CD14-positive monocyte (primary cell): ENCODE measurements at regions not wholly inside any gene's neighbourhood (a gene's known extent, or its start where the extent isn't known, plus 50 kb on each side); places are given as distances from the start of the nearest gene placed in this dataset.

ENCODE experiments used
- DNase-seq, 3 donors: peaks; one replicate each; pipeline ENCODE4 v3.0.0-alpha.2; 2011 to 2022
- H2AFZ ChIP-seq: 2 replicates; pipeline ENCODE4 v1.6.0; 2012; ENCODE audit warnings: mild to moderate bottlenecking, low read depth, low read length, inconsistent platforms; ENCODE audit not compliant: insufficient read depth, poor library complexity, severe bottlenecking
- H3K27ac ChIP-seq, 2 donors: 1 replicate in 1 of 2; 2 replicates in 1 of 2; pipeline ENCODE4 v1.5.1; 2012 to 2013; ENCODE audit warnings: low read length in 2 of 2, control low read depth in 1 of 2, inconsistent platforms in 1 of 2, low read depth in 1 of 2, mild to moderate bottlenecking in 1 of 2
- H3K27me3 ChIP-seq, 2 donors: one replicate each; pipeline versions ENCODE4 v1.6.0 to v1.6.1; 2011 to 2013; ENCODE audit warnings: low read length in 2 of 2; ENCODE audit not compliant: control insufficient read depth in 2 of 2, insufficient read depth in 2 of 2
- H3K36me3 ChIP-seq, 2 donors: replicated peaks in 1 of 2; 1 replicate in 1 of 2; 2 replicates in 1 of 2; pipeline versions ENCODE4 v1.5.1 to v1.6.1; 2012 to 2013; ENCODE audit warnings: low read length in 2 of 2, control low read depth in 1 of 2, inconsistent platforms in 1 of 2, mild to moderate bottlenecking in 1 of 2; ENCODE audit not compliant: insufficient read depth in 2 of 2, control insufficient read depth in 1 of 2
- H3K4me1 ChIP-seq, 2 donors: 1 replicate in 1 of 2; 2 replicates in 1 of 2; pipeline versions ENCODE4 v1.5.1 to v1.6.1; 2012 to 2013; ENCODE audit warnings: low read length in 2 of 2, control low read depth in 1 of 2, inconsistent platforms in 1 of 2, mild to moderate bottlenecking in 1 of 2, moderate library complexity in 1 of 2; ENCODE audit not compliant: insufficient read depth in 2 of 2, control insufficient read depth in 1 of 2
- H3K4me2 ChIP-seq: replicated peaks from 2 replicates; pipeline ENCODE3; 2012; ENCODE audit warnings: low read length, moderate library complexity, mild to moderate bottlenecking; ENCODE audit not compliant: poor library complexity, severe bottlenecking; ENCODE audit errors: extremely low read depth
- H3K4me3 ChIP-seq, 3 experiments: fragments of 200-600 bp in 1 of 3; sonication (generic) in 1 of 3; replicated peaks in 1 of 3; 1 replicate in 2 of 3; 2 replicates in 1 of 3; pipeline ENCODE4 v1.5.1; 2011 to 2013; ENCODE audit warnings: low read length in 3 of 3, mild to moderate bottlenecking in 3 of 3, control low read depth in 2 of 3, low read depth in 2 of 3, inconsistent platforms in 1 of 3, moderate library complexity in 1 of 3
- H3K79me2 ChIP-seq: 2 replicates; pipeline ENCODE4 v1.6.0; 2012; ENCODE audit warnings: mild to moderate bottlenecking, control low read depth, inconsistent platforms, low read length, moderate library complexity; ENCODE audit not compliant: insufficient read depth
- H3K9ac ChIP-seq: 2 replicates; pipeline ENCODE4 v1.6.0; 2017; ENCODE audit warnings: low read length, mild to moderate bottlenecking; ENCODE audit not compliant: insufficient read depth, poor library complexity, severe bottlenecking
- H3K9me3 ChIP-seq, 2 donors: replicated peaks in 1 of 2; 1 replicate in 1 of 2; 2 replicates in 1 of 2; pipeline versions ENCODE4 v1.5.1 to v1.6.1; 2012 to 2013; ENCODE audit warnings: low read length in 2 of 2, control low read depth in 1 of 2; ENCODE audit not compliant: control insufficient read depth in 1 of 2, insufficient read depth in 1 of 2
- H4K20me1 ChIP-seq: 2 replicates; pipeline ENCODE4 v1.6.0; 2012; ENCODE audit warnings: mild to moderate bottlenecking, low read length, control low read depth, moderate library complexity; ENCODE audit not compliant: insufficient read depth
- H3K27ac Mint-ChIP-seq, 7 donors: one replicate each; pipeline ENCODE4 v1.8.0; 2020; ENCODE audit warnings: mild to moderate bottlenecking in 7 of 7, mixed read lengths in 7 of 7, moderate library complexity in 6 of 7, inconsistent platforms in 2 of 7
- H3K27me3 Mint-ChIP-seq, 3 donors: one replicate each; pipeline ENCODE4 v1.8.0; 2021 to 2022; ENCODE audit warnings: low read depth in 3 of 3, mild to moderate bottlenecking in 3 of 3, mixed read lengths in 3 of 3, moderate library complexity in 3 of 3, inconsistent platforms in 1 of 3
- H3K36me3 Mint-ChIP-seq, 2 donors: one replicate each; pipeline ENCODE4 v1.8.0; 2020; ENCODE audit warnings: mixed read lengths in 2 of 2, inconsistent platforms in 1 of 2, mild to moderate bottlenecking in 1 of 2
- H3K4me1 Mint-ChIP-seq: one replicate; pipeline ENCODE4 v1.8.0; 2020; ENCODE audit warnings: mild to moderate bottlenecking, mixed read lengths
- H3K4me3 Mint-ChIP-seq, 2 donors: one replicate each; pipeline ENCODE4 v1.8.0; 2020; ENCODE audit warnings: mild to moderate bottlenecking in 2 of 2, mixed read lengths in 2 of 2, moderate library complexity in 1 of 2
- H3K9me3 Mint-ChIP-seq, 7 donors: one replicate each; pipeline ENCODE4 v1.8.0; 2020 to 2022; ENCODE audit warnings: mixed read lengths in 7 of 7, mild to moderate bottlenecking in 6 of 7, moderate library complexity in 6 of 7, inconsistent platforms in 2 of 7
- WGBS: methylation state at CpG from one replicate; pipeline ENCODE4 v1.1.5; 2013; ENCODE audit warnings: missing lambda C conversion rate; ENCODE audit not compliant: insufficient coverage; 5-methylcytosine and 5-hydroxymethylcytosine counted together
- intact Hi-C, 2 donors: fragments of 100-400 bp; cut with micrococcal nuclease; formaldehyde crosslinking; loops; one replicate each; pipeline versions ENCODE4 v1.15.0 to v1.15.1; 2023
- TF ChIP-seq, protein P1 (sequence below): fragments of 200-600 bp; IDR thresholded peaks from one replicate; pipeline ENCODE4 v1.8.0; 2022; ENCODE audit warnings: antibody characterized with exemption, mild to moderate bottlenecking

DNA sequence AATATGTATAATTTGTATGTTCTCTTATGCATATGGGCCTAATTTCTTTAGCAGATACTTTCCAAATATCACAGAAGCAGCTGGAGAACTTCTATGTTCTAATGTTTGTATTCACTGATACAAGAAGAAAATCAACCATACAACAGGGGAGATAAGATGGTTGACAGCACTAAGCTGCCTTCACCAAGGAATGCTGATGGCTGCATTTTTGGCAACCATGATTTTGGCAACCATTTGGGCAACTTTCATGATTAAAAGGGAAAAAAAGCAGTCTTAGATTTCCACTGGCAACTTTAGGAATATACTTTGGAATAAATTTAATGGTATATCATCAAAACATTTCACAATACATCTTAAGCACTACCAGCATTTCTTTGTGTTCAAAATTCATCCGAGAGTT is 740.3 kb upstream of the CDH6 start:
- H3K9me3 ChIP-seq, result no peaks in the 10 kb centered on the region
- TF ChIP-seq, protein P1, sequence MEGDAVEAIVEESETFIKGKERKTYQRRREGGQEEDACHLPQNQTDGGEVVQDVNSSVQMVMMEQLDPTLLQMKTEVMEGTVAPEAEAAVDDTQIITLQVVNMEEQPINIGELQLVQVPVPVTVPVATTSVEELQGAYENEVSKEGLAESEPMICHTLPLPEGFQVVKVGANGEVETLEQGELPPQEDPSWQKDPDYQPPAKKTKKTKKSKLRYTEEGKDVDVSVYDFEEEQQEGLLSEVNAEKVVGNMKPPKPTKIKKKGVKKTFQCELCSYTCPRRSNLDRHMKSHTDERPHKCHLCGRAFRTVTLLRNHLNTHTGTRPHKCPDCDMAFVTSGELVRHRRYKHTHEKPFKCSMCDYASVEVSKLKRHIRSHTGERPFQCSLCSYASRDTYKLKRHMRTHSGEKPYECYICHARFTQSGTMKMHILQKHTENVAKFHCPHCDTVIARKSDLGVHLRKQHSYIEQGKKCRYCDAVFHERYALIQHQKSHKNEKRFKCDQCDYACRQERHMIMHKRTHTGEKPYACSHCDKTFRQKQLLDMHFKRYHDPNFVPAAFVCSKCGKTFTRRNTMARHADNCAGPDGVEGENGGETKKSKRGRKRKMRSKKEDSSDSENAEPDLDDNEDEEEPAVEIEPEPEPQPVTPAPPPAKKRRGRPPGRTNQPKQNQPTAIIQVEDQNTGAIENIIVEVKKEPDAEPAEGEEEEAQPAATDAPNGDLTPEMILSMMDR, result no peak
- peaks cover 0 to 8% (median 2%) of the 10 kb centered on the region in 7 donors for H3K9me3 Mint-ChIP-seq
- no peak overlapping the region for H3K9ac ChIP-seq
- H3K27me3 Mint-ChIP-seq, result no peaks in the 10 kb centered on the region
- no peak overlapping the region for H3K27ac Mint-ChIP-seq
- no peak overlapping the region for H3K27ac ChIP-seq
- no peaks in the 10 kb centered on the region for H3K4me1 ChIP-seq
- H3K79me2 ChIP-seq, result no peaks in the 10 kb centered on the region
- H3K36me3 ChIP-seq, result no peaks in the 10 kb centered on the region
- no peak overlapping the region for H2AFZ ChIP-seq
- no peak overlapping the region for H3K4me3 Mint-ChIP-seq
- H3K4me1 Mint-ChIP-seq, result no peaks in the 10 kb centered on the region
- H3K36me3 Mint-ChIP-seq, result no peaks in the 10 kb centered on the region
- intact Hi-C loops, result no loop called here
- no peak overlapping the region for H3K4me3 ChIP-seq
- H4K20me1 ChIP-seq, result no peaks in the 10 kb centered on the region
- WGBS, result no CpG with 5 or more reads among the region's 1 CpG
- no peak overlapping the region for H3K4me2 ChIP-seq
- no peaks in the 10 kb centered on the region for H3K27me3 ChIP-seq
- DNase-seq, result no peak

DNA sequence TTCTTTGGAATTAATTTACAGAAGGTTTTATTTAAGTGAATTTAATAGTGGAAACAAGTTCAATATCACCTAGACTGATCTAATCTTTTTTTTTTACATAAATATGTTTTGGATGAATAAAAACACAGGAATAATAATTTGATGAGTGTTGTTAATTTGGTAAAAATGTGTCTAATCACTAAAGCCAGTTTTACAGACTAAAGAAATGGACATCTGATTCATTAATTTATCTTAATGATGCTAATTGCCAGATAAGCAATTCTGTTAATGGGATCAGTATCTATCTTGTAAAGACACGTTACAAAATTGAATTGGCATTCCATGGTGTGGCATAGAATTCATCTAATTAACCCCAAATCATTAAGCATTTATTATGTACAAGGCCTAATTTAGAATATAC is 743.3 kb upstream of the CDH6 start:
- no peaks in the 10 kb centered on the region for H3K36me3 Mint-ChIP-seq
- no CpG with 5 or more reads among the region's 1 CpG for WGBS
- H3K79me2 ChIP-seq, result no peaks in the 10 kb centered on the region
- H2AFZ ChIP-seq, result no peak overlapping the region
- no peaks in the 10 kb centered on the region for H3K4me1 ChIP-seq
- no peak overlapping the region for H3K27ac ChIP-seq
- intact Hi-C loops, result no loop called here
- TF ChIP-seq, protein P1, result no peak
- H3K9ac ChIP-seq, result no peak overlapping the region
- H3K4me3 Mint-ChIP-seq, result no peak overlapping the region
- no peaks in the 10 kb centered on the region for H3K27me3 ChIP-seq
- no peaks in the 10 kb centered on the region for H3K4me1 Mint-ChIP-seq
- no peaks in the 10 kb centered on the region for H3K27me3 Mint-ChIP-seq
- H3K4me3 ChIP-seq, result no peak overlapping the region
- no peak overlapping the region for H3K4me2 ChIP-seq
- H4K20me1 ChIP-seq, result no peaks in the 10 kb centered on the region
- H3K36me3 ChIP-seq, result no peaks in the 10 kb centered on the region
- H3K9me3 ChIP-seq, result no peaks in the 10 kb centered on the region
- no peak overlapping the region for H3K27ac Mint-ChIP-seq
- peaks cover 0 to 9% (median 2%) of the 10 kb centered on the region in 7 donors for H3K9me3 Mint-ChIP-seq
- no peak for DNase-seq
